ENCODE measurements at regions not wholly inside any gene's neighbourhood (a gene's known extent, or its start where the extent isn't known, plus 50 kb on each side); places are given as distances from the start of the nearest gene placed in this dataset.

GRCh38 chr7:136339464-136339863 lies 362.3 kb upstream of the MTPN start:
- no peaks in the 10 kb centered on the region for H3K79me2 ChIP-seq (ENCODE audit: control insufficient read depth, insufficient read depth, low read length)
- DNase-seq (ENCODE audit: low read depth, low spot score) (no peak), FAIRE-seq (no peak)
- intact Hi-C loops (cut with micrococcal nuclease), result no loop called here
- H3K9ac ChIP-seq (replicated peaks; ENCODE audit: extremely low read depth, insufficient read depth, low read length), result no peak overlapping the region
- H3K36me3 ChIP-seq (ENCODE audit: control insufficient read depth in 2 of 2, extremely low read depth in 1 of 2, insufficient read depth in 2 of 2, low read length in 2 of 2), result no peaks in the 10 kb centered on the region
- ChIA-PET CTCF (no interaction called here), POLR2A (no interaction called here)
- BruUV-seq (replicated peaks), result no TSS peak
- no peak for TF ChIP-seq POLR2A (IDR thresholded peaks at IDR 0.05; ENCODE audit: low read depth, low read length)
- TF ChIP-seq CTCF (IDR thresholded peaks at IDR 0.05; ENCODE audit: extremely low read depth in 1 of 2, insufficient read depth in 1 of 2, low read depth in 1 of 2, low read length in 2 of 2), result no peak
- H3K27me3 ChIP-seq (ENCODE audit: control insufficient read depth in 2 of 2, insufficient read depth in 2 of 2, low read length in 2 of 2), result no peaks in the 10 kb centered on the region
- no peaks in the 10 kb centered on the region for H3K9me3 ChIP-seq (replicated peaks; ENCODE audit: control insufficient read depth, insufficient read depth, low read length)
- no peaks in the 10 kb centered on the region for H3K4me1 ChIP-seq (ENCODE audit: control insufficient read depth, extremely low read depth, insufficient read depth, low read length)
- H3K4me3 ChIP-seq (replicated peaks in 1 of 3; ENCODE audit: insufficient read depth in 1 of 3, low read depth in 1 of 3, low read length in 3 of 3), result no peak overlapping the region
- dilution Hi-C loops (cut with MboI; ENCODE audit: extremely low pct_ligation_motif_present, low sequenced_read_pairs), result no loop called here
- H3K4me2 ChIP-seq (ENCODE audit: insufficient read depth, low read length), result no peak overlapping the region
- no peak overlapping the region for H3K27ac ChIP-seq (ENCODE audit: insufficient read depth, low read depth, low read length)
- H2AFZ ChIP-seq (ENCODE audit: low read depth, low read length), result no peak overlapping the region
- no peaks in the 10 kb centered on the region for H4K20me1 ChIP-seq (replicated peaks; ENCODE audit: control insufficient read depth, extremely low read depth, insufficient read depth, low read length)
- H3K9me1 ChIP-seq (replicated peaks; ENCODE audit: control insufficient read depth, extremely low read depth, insufficient read depth, low read length), result no peaks in the 10 kb centered on the region

GRCh38 chr7:136336932-136337331 lies 359.8 kb upstream of the MTPN start:
- intact Hi-C loops (cut with micrococcal nuclease), result no loop called here
- POLR2A ChIA-PET, result no interaction called here
- DNase-seq (ENCODE audit: low read depth, low spot score) (no peak), FAIRE-seq (no peak)
- no peak for TF ChIP-seq MYC (IDR thresholded peaks at IDR 0.05; ENCODE audit: low read depth, low read length)
- TF ChIP-seq CTCF (IDR thresholded peaks at IDR 0.05; ENCODE audit: extremely low read depth in 1 of 2, insufficient read depth in 1 of 2, low read depth in 1 of 2, low read length in 2 of 2), result no peak
- no peak for TF ChIP-seq EZH2 (IDR thresholded peaks at IDR 0.05; ENCODE audit: borderline replicate concordance, low read depth, low read length, severe bottlenecking)
- no peak for TF ChIP-seq GATA2 (IDR thresholded peaks at IDR 0.05; ENCODE audit: insufficient read depth, insufficient read length, low read depth, low read length)
- no peak for TF ChIP-seq FOS (IDR thresholded peaks at IDR 0.05; ENCODE audit: borderline replicate concordance, insufficient read depth, low read length)
- Histone ChIP-seq H3K9me3 (replicated peaks; ENCODE audit: control insufficient read depth, insufficient read depth, low read length) (no peaks in the 10 kb centered on the region), H3K36me3 (ENCODE audit: control insufficient read depth in 2 of 2, extremely low read depth in 1 of 2, insufficient read depth in 2 of 2, low read length in 2 of 2) (no peaks in the 10 kb centered on the region), H3K27me3 (ENCODE audit: control insufficient read depth in 2 of 2, insufficient read depth in 2 of 2, low read length in 2 of 2) (no peaks in the 10 kb centered on the region), H4K20me1 (replicated peaks; ENCODE audit: control insufficient read depth, extremely low read depth, insufficient read depth, low read length) (no peaks in the 10 kb centered on the region), H3K27ac (ENCODE audit: insufficient read depth, low read depth, low read length) (no peak overlapping the region), H3K4me1 (ENCODE audit: control insufficient read depth, extremely low read depth, insufficient read depth, low read length) (no peaks in the 10 kb centered on the region), H3K4me2 (ENCODE audit: insufficient read depth, low read length) (no peak overlapping the region), H3K9ac (replicated peaks; ENCODE audit: extremely low read depth, insufficient read depth, low read length) (no peak overlapping the region), H2AFZ (ENCODE audit: low read depth, low read length) (no peak overlapping the region), H3K79me2 (ENCODE audit: control insufficient read depth, insufficient read depth, low read length) (no peaks in the 10 kb centered on the region), H3K4me3 (replicated peaks in 1 of 3; ENCODE audit: insufficient read depth in 1 of 3, low read depth in 1 of 3, low read length in 3 of 3) (no peak overlapping the region), H3K9me1 (replicated peaks; ENCODE audit: control insufficient read depth, extremely low read depth, insufficient read depth, low read length) (no peaks in the 10 kb centered on the region)
- CTCF ChIA-PET, result no interaction called here
- no TSS peak for BruUV-seq (replicated peaks)
- dilution Hi-C loops (cut with MboI; ENCODE audit: extremely low pct_ligation_motif_present, low sequenced_read_pairs), result no loop called here

Measured in endothelial cell of umbilical vein (primary cell).